Body of pancreas (tissue), 4 donors: ENCODE measurements at regions not wholly inside any gene's neighbourhood (a gene's known extent, or its start where the extent isn't known, plus 50 kb on each side); places are given as distances from the start of the nearest gene placed in this dataset.

ENCODE experiments used
- ATAC-seq: fragments of 150-250 bp; one replicate; pipeline ENCODE4 v1.9.1; 2016
- DNase-seq, 4 donors: peaks; one replicate each; pipeline ENCODE4 v3.0.0-alpha.2; 2019
- H3K27ac ChIP-seq, 4 donors: fragments of 200-600 bp; sonication (generic); 1 replicate in 3 of 4; 2 replicates in 1 of 4; pipeline versions ENCODE4 v1.5.1 to v1.6.1; 2016 to 2019; ENCODE audit warnings: mild to moderate bottlenecking in 1 of 4, mixed read lengths in 1 of 4, moderate library complexity in 1 of 4
- H3K27me3 ChIP-seq, 2 donors: fragments of 200-600 bp; sonication (generic); one replicate each; pipeline ENCODE4 v1.6.0; 2016; ENCODE audit warnings: mild to moderate bottlenecking in 1 of 2
- H3K36me3 ChIP-seq, 2 donors: fragments of 200-600 bp; sonication (generic); replicated peaks in 1 of 2; 2 replicates each; pipeline ENCODE4 v1.5.1; 2016; ENCODE audit warnings: low read depth in 2 of 2; ENCODE audit not compliant: insufficient read depth in 1 of 2
- H3K4me1 ChIP-seq: fragments of 200-600 bp; sonication (generic); one replicate; pipeline ENCODE4 v1.6.0; 2016
- H3K4me3 ChIP-seq, 2 donors: fragments of 200-600 bp; sonication (generic); 1 replicate in 1 of 2; 2 replicates in 1 of 2; pipeline ENCODE4 v1.5.1; 2016 to 2019
- H3K9me3 ChIP-seq, 3 donors: fragments of 200-600 bp; sonication (generic); 1 replicate in 2 of 3; 2 replicates in 1 of 3; pipeline ENCODE4 v1.5.1; 2016
- POLR2A ChIP-seq, 3 donors: fragments of 450-650 bp; IDR thresholded peaks; one replicate each; pipeline ENCODE4 v1.6.1; 2016; ENCODE audit warnings: antibody characterized with exemption in 3 of 3, mild to moderate bottlenecking in 2 of 3
- WGBS, 2 donors: methylation state at CpG; one replicate each; pipeline ENCODE4 v1.1.5; 2017; 5-methylcytosine and 5-hydroxymethylcytosine counted together
- intact Hi-C: fragments of 100-400 bp; cut with DNase I; formaldehyde crosslinking; loops from one replicate; pipeline ENCODE4 v1.15.1; 2023
- TF ChIP-seq, protein P1 (sequence below), 7 experiments: fragments of 450-650 bp in 4 of 7; fragments of 200-600 bp in 3 of 7; sonication (generic) in 3 of 7; IDR thresholded peaks; one replicate each; pipeline ENCODE4 v1.5.1; 2016 to 2019; ENCODE audit warnings: antibody characterized with exemption in 7 of 7

DNA sequence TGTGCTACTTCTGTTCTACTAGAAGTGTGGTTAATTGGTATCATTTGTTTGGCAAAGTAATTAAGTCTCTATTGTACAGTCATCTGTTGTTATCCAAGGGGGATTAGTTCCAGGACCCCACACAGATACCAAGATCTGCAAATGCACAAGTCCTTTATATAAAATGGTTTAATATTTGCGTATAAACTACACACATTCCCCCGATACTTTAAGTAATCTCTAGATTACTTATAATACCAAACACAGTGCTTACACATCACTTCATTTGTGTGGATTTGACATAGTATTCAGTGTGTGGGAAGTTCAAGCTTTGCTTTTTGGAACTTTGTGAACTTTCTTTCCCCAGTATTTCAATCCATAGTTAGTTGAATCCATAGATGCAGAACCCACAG is 50.5 kb upstream of the ABI3BP start:
- Histone ChIP-seq H3K27me3 (no peaks in the 10 kb centered on the region), H3K9me3 (no peaks in the 10 kb centered on the region), H3K36me3 (no peaks in the 10 kb centered on the region), H3K4me1 (peaks cover 9% of the 10 kb centered on the region), H3K27ac (no peak overlapping the region), H3K4me3 (no peak overlapping the region)
- WGBS, 2 donors = 72 to 85% methylated on average over 2 of the region's 2 CpGs
- intact Hi-C loops = no loop called here
- no peak for ATAC-seq
- no peak for DNase-seq
- no peak for TF ChIP-seq POLR2A (IDR thresholded peaks at IDR 0.05)
- TF ChIP-seq, protein P1, sequence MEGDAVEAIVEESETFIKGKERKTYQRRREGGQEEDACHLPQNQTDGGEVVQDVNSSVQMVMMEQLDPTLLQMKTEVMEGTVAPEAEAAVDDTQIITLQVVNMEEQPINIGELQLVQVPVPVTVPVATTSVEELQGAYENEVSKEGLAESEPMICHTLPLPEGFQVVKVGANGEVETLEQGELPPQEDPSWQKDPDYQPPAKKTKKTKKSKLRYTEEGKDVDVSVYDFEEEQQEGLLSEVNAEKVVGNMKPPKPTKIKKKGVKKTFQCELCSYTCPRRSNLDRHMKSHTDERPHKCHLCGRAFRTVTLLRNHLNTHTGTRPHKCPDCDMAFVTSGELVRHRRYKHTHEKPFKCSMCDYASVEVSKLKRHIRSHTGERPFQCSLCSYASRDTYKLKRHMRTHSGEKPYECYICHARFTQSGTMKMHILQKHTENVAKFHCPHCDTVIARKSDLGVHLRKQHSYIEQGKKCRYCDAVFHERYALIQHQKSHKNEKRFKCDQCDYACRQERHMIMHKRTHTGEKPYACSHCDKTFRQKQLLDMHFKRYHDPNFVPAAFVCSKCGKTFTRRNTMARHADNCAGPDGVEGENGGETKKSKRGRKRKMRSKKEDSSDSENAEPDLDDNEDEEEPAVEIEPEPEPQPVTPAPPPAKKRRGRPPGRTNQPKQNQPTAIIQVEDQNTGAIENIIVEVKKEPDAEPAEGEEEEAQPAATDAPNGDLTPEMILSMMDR (IDR thresholded peaks at IDR 0.05) = no peak

DNA sequence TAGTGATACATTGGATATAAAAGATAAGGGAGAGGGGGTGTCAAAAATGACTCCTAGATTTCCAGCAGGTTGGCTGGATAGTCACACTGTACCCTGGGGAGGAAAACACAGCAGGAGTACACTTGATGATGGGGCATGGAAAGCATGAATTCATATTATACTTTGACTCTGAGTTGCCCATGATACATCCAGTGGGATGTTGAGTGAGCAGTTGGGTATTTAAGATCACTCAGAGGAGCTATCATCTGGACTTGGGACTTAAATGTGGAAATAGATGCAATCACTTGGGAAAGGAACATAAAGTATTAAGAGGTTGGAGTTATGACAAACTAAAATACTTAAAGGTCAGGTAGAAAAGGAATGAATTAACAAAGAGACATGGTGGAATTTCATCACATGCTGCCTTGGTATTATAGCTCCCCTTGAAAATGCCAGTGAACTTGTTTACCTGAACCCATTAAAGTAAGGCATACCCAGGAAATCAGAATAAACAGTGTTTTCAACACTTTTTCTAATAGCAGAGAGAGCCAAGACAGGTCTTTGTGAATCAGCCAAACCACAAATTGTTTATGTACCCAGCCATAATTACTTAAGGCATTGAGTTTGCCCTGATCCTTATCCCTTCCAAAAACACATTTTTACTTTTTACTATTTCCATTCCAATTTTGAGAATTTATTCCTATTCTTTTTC is 49.9 kb upstream of the ABI3BP start:
- intact Hi-C loops = no loop called here
- no peaks in the 10 kb centered on the region for H3K36me3 ChIP-seq
- H3K4me1 ChIP-seq = peaks cover 9% of the 10 kb centered on the region
- H3K27me3 ChIP-seq = no peaks in the 10 kb centered on the region
- DNase-seq = no peak
- H3K4me3 ChIP-seq = no peak overlapping the region
- ATAC-seq = no peak
- H3K27ac ChIP-seq = no peak overlapping the region
- TF ChIP-seq, protein P1 (IDR thresholded peaks at IDR 0.05) = no peak
- no peak for TF ChIP-seq POLR2A (IDR thresholded peaks at IDR 0.05)
- no peaks in the 10 kb centered on the region for H3K9me3 ChIP-seq
